Small intestine (tissue), 7 donors: ENCODE measurements at regions not wholly inside any gene's neighbourhood (a gene's known extent, or its start where the extent isn't known, plus 50 kb on each side); places are given as distances from the start of the nearest gene placed in this dataset.

Source experiments
- DNase-seq, 2 donors: peaks; one replicate each; pipeline versions ENCODE4 v3.0.0 to v3.0.0-alpha.2; 2013
- FAIRE-seq: peaks from 2 replicates; lab custom pipeline; 2012; peaks lifted over from hg19 to GRCh38; lab: Jason Lieb, UNC
- H3K27ac ChIP-seq, 3 donors: one replicate each; pipeline ENCODE4 v1.5.1; 2013; ENCODE audit warnings: low read length in 2 of 3, mild to moderate bottlenecking in 2 of 3, control low read depth in 1 of 3, inconsistent platforms in 1 of 3, low read depth in 1 of 3, moderate library complexity in 1 of 3
- H3K27me3 ChIP-seq, 3 donors: one replicate each; pipeline ENCODE4 v1.6.1; 2013; ENCODE audit warnings: low read length in 3 of 3, inconsistent platforms in 1 of 3; ENCODE audit not compliant: control insufficient read depth in 3 of 3, insufficient read depth in 3 of 3
- H3K36me3 ChIP-seq, 3 donors: one replicate each; pipeline ENCODE4 v1.6.1; 2013; ENCODE audit warnings: low read length in 3 of 3, inconsistent platforms in 1 of 3, low read depth in 1 of 3, mild to moderate bottlenecking in 1 of 3, moderate library complexity in 1 of 3; ENCODE audit not compliant: control insufficient read depth in 3 of 3, insufficient read depth in 2 of 3
- H3K4me1 ChIP-seq, 3 donors: one replicate each; pipeline ENCODE4 v1.6.1; 2013; ENCODE audit warnings: low read length in 2 of 3, inconsistent platforms in 1 of 3, low read depth in 1 of 3, mild to moderate bottlenecking in 1 of 3, moderate library complexity in 1 of 3; ENCODE audit not compliant: control insufficient read depth in 3 of 3, insufficient read depth in 2 of 3
- H3K4me3 ChIP-seq, 3 donors: one replicate each; pipeline ENCODE4 v1.5.1; 2013; ENCODE audit warnings: low read length in 3 of 3, control low read depth in 1 of 3, inconsistent platforms in 1 of 3, low read depth in 1 of 3, mild to moderate bottlenecking in 1 of 3, moderate library complexity in 1 of 3
- H3K9me3 ChIP-seq, 2 donors: one replicate each; pipeline ENCODE4 v1.6.1; 2013; ENCODE audit warnings: low read depth in 1 of 2, low read length in 1 of 2; ENCODE audit not compliant: control insufficient read depth in 2 of 2, insufficient read depth in 1 of 2
- WGBS, 3 donors: extraction: QIAGEN DNeasy Blood & Tissue Kit; methylation state at CpG; one replicate each; pipeline ENCODE4 v1.1.7; 2013; 5-methylcytosine and 5-hydroxymethylcytosine counted together
- donor health status: healthy with polysubstance abuse.
- donor health status: control.
- donor health status: control.
- donor health status: Bipolar disorder and iron deficiency.
- donor health status: healthy.

DNA sequence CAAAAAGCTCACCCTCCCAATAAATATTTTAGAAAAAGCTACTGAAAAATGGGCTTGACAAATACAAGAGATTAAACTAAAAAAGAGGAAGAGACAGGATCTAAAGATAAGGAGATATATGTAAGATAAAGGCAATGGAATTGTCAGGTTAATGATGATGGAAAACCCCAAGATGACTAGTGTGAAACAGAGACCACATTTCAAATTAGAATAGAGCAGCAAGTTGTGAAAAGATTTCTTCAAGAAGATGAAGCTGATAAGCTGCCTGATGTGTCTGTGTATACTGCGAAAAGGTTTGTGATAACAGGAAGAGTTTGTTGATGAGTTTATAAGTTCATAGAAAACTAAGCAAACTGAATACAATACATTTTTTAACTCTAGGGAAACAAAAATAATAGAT is 840.1 kb upstream of the SLITRK5 start:
- no peak overlapping the region for H3K4me3 ChIP-seq
- FAIRE-seq (no peak), DNase-seq (no peak)
- H3K27me3 ChIP-seq, result no peaks in the 10 kb centered on the region
- no peaks in the 10 kb centered on the region for H3K36me3 ChIP-seq
- 31 to 49% (median 49%) methylated on average over 1 of the region's 1 CpG for WGBS, 3 donors
- peaks cover 0 to 2% of the 10 kb centered on the region in 2 donors for H3K9me3 ChIP-seq
- H3K27ac ChIP-seq, result no peak overlapping the region
- no peaks in the 10 kb centered on the region for H3K4me1 ChIP-seq

GRCh38 chr13:86838411-86839120 is 832.6 kb upstream of the SLITRK5 start:
- DNase-seq (no peak), FAIRE-seq (no peak)
- H3K27ac ChIP-seq, result no peak overlapping the region
- peaks cover 0 to 17% of the 10 kb centered on the region in 2 donors for H3K9me3 ChIP-seq
- no peaks in the 10 kb centered on the region for H3K4me1 ChIP-seq
- H3K36me3 ChIP-seq, result no peaks in the 10 kb centered on the region
- WGBS, 3 donors, result 71 to 76% (median 72%) methylated on average over 10 of the region's 10 CpGs
- no peak overlapping the region for H3K4me3 ChIP-seq
- no peaks in the 10 kb centered on the region for H3K27me3 ChIP-seq

DNA sequence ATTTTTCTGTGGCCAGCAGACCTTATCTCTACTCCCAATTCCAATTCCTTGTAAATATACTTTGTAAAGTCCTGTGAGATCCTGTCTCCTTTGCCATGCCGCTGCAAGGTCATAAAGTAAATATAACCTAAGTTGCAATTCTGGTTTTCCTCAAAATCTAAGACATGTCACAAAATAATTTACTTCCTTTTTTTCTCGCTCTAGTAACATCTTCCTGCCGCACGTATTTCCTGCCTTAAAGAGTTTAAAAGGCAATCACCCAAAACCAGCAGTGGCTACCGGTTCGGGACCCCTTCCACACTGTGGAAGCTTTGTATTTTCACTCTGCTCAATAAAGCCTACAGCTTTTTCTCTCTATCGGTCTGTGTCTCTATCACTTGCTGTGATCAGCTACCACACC is 832.0 kb upstream of the SLITRK5 start:
- no peak overlapping the region for H3K4me3 ChIP-seq
- no peaks in the 10 kb centered on the region for H3K36me3 ChIP-seq
- H3K4me1 ChIP-seq, result no peaks in the 10 kb centered on the region
- FAIRE-seq, result no peak
- H3K27me3 ChIP-seq, result no peaks in the 10 kb centered on the region
- no peak overlapping the region for H3K27ac ChIP-seq
- no peak for DNase-seq
- peaks cover 0 to 17% of the 10 kb centered on the region in 2 donors for H3K9me3 ChIP-seq
- 31 to 41% (median 32%) methylated on average over 7 of the region's 7 CpGs for WGBS, 3 donors

GRCh38 chr13:86840250-86841191 is 830.6 kb upstream of the SLITRK5 start:
- WGBS, 3 donors, result 84 to 93% (median 87%) methylated on average over 11 of the region's 11 CpGs
- H3K4me1 ChIP-seq, result no peaks in the 10 kb centered on the region
- H3K27me3 ChIP-seq, result no peaks in the 10 kb centered on the region
- peaks cover 0 to 17% of the 10 kb centered on the region in 2 donors for H3K9me3 ChIP-seq
- H3K27ac ChIP-seq, result no peak overlapping the region
- no peak overlapping the region for H3K4me3 ChIP-seq
- FAIRE-seq (no peak), DNase-seq (no peak)
- H3K36me3 ChIP-seq, result no peaks in the 10 kb centered on the region

GRCh38 chr13:86841264-86841663 is 829.9 kb upstream of the SLITRK5 start:
- no peak overlapping the region for H3K27ac ChIP-seq
- H3K9me3 ChIP-seq, result peaks cover 2 to 13% of the 10 kb centered on the region in 2 donors
- 76 to 90% (median 86%) methylated on average over 1 of the region's 1 CpG for WGBS, 3 donors
- FAIRE-seq (no peak), DNase-seq (no peak)
- H3K36me3 ChIP-seq, result no peaks in the 10 kb centered on the region
- no peaks in the 10 kb centered on the region for H3K27me3 ChIP-seq
- no peak overlapping the region for H3K4me3 ChIP-seq
- no peaks in the 10 kb centered on the region for H3K4me1 ChIP-seq

DNA sequence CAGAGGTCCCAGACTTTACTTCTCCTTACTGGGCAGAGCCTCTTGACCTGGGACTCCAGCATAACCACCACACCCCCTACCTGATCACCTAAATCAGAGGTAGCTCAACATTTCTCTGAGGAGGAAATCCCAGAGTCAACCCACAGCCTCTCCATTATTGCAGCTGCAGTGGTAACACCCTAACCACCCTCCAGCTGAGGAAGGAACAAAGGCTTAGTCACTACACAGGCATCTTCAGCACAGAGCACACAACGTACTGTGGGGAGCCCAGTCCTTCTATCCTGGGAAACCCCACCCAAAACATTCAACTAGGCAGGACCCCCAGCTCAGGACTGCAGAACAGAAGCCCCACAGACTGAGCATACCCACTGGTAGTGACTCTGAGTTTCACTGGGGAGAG is 824.7 kb upstream of the SLITRK5 start:
- peaks cover 0 to 2% of the 10 kb centered on the region in 2 donors for H3K9me3 ChIP-seq
- no peaks in the 10 kb centered on the region for H3K4me1 ChIP-seq
- no peaks in the 10 kb centered on the region for H3K36me3 ChIP-seq
- DNase-seq, result no peak
- H3K4me3 ChIP-seq, result no peak overlapping the region
- no peak for FAIRE-seq
- WGBS, 3 donors, result 38 to 63% (median 54%) methylated on average over 1 of the region's 1 CpG
- H3K27me3 ChIP-seq, result no peaks in the 10 kb centered on the region
- H3K27ac ChIP-seq, result no peak overlapping the region

DNA sequence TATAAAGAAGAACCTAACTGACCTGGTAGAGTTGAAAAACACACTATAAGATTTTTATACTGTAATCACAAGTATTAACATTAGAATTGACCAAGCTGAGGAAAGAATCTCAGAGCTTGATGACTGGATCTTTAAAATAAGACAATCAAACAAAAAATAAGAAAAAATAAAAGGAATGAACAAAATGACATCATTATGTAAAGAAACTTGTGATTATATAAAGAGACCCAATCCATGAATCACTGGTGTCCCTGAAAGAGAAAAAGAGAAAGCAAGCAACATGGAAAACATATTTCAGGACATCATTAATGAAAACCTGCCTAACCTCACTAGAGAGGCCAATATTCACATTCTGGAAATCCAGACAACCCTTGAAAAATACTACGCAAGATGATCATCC is 822.5 kb upstream of the SLITRK5 start:
- WGBS, 3 donors, result 95 to 100% (median 95%) methylated on average over 1 of the region's 1 CpG
- no peak for FAIRE-seq
- Histone ChIP-seq H3K9me3 (peaks cover 0 to 2% of the 10 kb centered on the region in 2 donors), H3K4me3 (no peak overlapping the region), H3K27ac (no peak overlapping the region), H3K36me3 (no peaks in the 10 kb centered on the region), H3K4me1 (no peaks in the 10 kb centered on the region), H3K27me3 (no peaks in the 10 kb centered on the region)
- no peak for DNase-seq

- Histone ChIP-seq H3K36me3 (no peaks in the 10 kb centered on the region), H3K4me1 (no peaks in the 10 kb centered on the region), H3K4me3 (no peak overlapping the region), H3K9me3 (no peaks in the 10 kb centered on the region), H3K27ac (no peak overlapping the region), H3K27me3 (no peaks in the 10 kb centered on the region)
- FAIRE-seq (no peak), DNase-seq (no peak)
- WGBS, 3 donors, result 76 to 83% (median 82%) methylated on average over 8 of the region's 8 CpGs
Measured at GRCh38 chr13:86856991-86857390, 814.2 kb upstream of the SLITRK5 start.
